ENCODE measurements at regions not wholly inside any gene's neighbourhood (a gene's known extent, or its start where the extent isn't known, plus 50 kb on each side); places are given as distances from the start of the nearest gene placed in this dataset.
A peak's percentile ranks its signal among the peaks of the same experiment; 100 is the strongest.
"Not testable (repeated sequence)": the region's sequence is repeated elsewhere in the genome, so short reads cannot be mapped to it uniquely, and the experiment has no call there.

- DNase-seq = no peak
These were observed 200.4 kb downstream of the FOXD2 start for GRCh38 chr1:47638240-47638639.

GRCh38 chr1:47638713-47639112, 200.9 kb downstream of the FOXD2 start:
- DNase-seq = no peak

DNA sequence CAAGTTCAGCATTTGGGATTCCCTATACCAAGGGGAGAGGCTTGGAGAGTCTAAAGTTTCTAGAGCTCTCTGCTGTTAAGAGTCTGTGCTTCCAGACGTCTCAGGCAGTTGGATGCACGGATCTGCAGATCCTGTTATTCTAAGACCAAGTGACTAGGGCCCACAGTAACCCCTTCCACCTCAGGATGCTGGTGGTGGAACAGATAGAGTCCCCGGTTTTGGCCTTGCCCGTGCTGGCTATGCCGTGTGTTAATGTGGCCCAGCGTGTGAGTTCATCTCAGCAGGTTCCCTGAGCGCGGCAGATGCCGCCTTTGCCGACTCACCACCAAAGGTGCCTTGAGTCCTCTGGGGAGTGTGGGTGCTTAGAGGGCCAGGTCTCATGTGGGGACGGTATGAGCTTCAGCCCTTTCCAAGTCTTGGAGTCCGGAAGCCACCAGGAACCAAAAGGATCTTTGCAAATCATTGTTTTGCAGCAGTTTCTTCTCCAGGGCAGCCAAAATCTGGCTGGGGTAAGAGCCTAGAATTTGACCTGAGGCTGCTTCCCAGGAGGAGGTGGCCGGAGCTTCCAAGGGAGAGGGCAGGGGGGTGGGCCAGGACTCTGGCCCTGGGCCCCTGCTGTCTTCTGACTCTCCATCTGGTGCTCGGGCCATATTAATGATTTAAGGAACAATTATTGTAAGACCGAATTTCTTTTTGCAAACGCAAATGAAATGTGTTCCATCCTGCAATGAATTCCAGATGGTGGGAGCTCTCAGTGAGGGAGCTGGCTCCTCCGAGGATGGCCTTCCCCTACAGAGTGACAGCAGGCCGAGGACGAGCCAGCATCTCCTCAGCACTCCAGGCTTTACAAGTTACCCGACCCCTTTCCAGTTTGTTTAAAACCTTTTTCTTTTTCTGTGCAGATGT, 205.7 kb downstream of the FOXD2 start:
- DNase-seq = no peak

- DNase-seq = no peak
These were observed 206.3 kb downstream of the FOXD2 start for GRCh38 chr1:47644212-47644573.

DNA sequence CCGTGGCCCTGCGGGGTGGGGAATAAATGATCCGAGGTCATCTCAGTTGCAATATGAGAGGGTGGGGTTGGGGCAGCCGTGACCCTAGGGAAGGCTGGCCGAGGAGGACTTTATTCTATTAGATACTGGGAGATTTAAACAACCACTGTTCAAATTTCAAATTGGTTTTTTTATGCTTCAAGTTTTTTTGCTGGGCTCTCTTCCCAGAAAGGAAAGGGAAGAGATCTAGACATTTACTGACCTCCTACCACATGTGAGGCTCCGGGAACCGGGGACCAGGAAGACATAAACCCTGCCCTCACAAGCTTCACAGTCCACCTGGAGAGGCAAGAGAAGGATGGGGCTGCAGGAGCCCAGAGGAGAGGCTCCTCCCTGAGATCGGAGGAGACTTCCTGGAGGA, 207.3 kb downstream of the FOXD2 start:
- DNase-seq = no peak

- DNase-seq = no peak
These were observed 208.8 kb downstream of the FOXD2 start for GRCh38 chr1:47646676-47647075.

GRCh38 chr1:47647327-47647845, 209.5 kb downstream of the FOXD2 start:
- DNase-seq = no peak

- DNase-seq = peak; percentile 39
These were observed 212.4 kb downstream of the FOXD2 start for GRCh38 chr1:47650205-47650604.

GRCh38 chr1:47650611-47651010, 212.8 kb downstream of the FOXD2 start:
- DNase-seq = no peak

GRCh38 chr1:47651311-47652089, 213.7 kb downstream of the FOXD2 start:
- DNase-seq = no peak

- DNase-seq = no peak
These were observed 217.9 kb downstream of the FOXD2 start for GRCh38 chr1:47655521-47656300.

- DNase-seq = no peak
These were observed 219.2 kb downstream of the FOXD2 start for GRCh38 chr1:47656719-47657685.

- no peak for DNase-seq
These were observed 220.5 kb downstream of the FOXD2 start for GRCh38 chr1:47658161-47658920.

GRCh38 chr1:47659146-47659545, 221.3 kb downstream of the FOXD2 start:
- DNase-seq = no peak

GRCh38 chr1:47660622-47661021, 222.8 kb downstream of the FOXD2 start:
- DNase-seq = no peak

DNA sequence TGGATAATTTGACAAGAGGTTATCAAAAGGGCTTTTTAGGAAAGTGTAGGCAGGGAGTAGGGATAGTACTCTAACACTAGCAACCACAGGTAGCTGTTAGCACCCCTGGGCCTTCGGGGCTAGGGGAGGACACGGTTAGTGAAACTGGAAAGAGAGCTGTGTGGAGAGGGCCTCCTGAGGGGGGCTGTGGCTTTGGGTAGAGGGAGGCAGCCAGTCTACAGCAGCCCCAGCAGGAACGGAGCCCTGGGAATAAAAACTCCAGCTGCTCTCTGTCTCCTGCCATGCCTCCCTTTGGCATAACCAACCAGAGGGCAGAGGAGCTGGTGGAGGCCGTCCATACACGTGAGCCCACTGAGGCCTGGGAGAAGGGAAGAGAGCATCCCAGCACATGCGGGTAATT, 223.2 kb downstream of the FOXD2 start:
- peak; percentile 19 for DNase-seq

- DNase-seq = no peak
These were observed 224.2 kb downstream of the FOXD2 start for GRCh38 chr1:47662068-47662467.

DNA sequence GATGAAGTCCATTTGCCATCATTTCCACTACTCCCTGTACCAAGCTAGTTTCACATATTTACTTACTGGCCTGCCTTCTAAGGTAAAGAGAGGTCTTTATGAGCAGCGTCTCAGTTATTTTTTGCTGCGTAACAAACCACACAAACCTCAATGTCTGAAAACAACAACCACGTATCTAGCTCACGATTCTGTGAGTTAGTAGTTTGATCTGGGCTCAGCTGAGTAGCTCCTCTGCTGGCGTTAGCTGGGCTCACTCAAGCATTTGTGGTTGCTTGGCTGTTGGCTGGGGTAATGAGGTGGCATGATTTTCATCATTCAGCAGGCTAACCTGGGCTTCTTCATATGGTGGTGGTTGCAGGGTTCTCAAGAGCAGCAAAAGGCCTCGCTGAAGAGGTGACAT, 225.4 kb downstream of the FOXD2 start:
- DNase-seq = no peak

DNA sequence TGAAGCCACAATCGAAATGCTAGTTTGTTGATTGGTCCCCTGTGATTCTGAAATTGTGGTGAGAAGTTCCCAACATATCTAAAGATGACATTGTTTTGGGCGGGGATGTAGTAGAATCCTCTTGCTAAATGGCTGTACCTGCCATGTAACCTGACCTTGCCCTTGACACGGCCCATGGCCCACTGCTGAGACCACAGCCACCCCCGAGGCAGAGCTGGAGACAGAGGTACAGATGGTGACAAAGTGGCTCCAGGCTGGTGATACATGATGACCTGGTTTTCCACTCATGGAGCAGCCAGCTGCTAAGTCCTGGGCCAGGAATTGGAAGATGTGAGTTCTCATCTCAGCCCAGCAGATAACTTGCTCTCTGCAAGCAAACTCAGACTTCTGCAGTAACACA, 226.5 kb downstream of the FOXD2 start:
- no peak for DNase-seq

- DNase-seq = not testable (repeated sequence)
These were observed 227.1 kb downstream of the FOXD2 start for GRCh38 chr1:47664896-47665295.

DNA sequence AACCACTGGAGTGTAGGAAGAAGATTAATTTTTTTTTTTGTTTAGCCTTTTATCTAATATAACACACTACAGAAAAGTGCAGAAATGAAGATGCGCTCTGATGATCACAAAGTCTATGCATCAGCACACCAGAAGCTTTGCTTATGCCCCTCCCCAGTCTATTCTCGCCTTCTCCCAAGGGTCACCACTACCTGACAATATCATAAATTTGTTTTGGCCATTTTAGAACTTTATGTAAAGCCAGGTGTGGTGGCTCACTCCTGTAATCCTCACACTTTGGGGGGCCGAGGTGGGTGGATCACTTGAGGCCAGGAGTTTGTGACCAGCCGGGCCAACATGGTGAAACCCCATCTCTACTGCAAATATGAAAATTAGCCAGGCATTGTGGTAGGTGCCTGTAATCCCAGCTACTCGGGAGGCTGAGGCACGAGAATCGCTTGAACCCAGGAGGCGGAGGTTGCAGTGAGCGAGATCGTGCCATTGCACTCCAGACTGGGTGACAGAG, 231.3 kb downstream of the FOXD2 start:
- no peak for DNase-seq

Data from NCI-H1092 (cell line).